ENCODE measurements at regions not wholly inside any gene's neighbourhood (a gene's known extent, or its start where the extent isn't known, plus 50 kb on each side); places are given as distances from the start of the nearest gene placed in this dataset.

DNA sequence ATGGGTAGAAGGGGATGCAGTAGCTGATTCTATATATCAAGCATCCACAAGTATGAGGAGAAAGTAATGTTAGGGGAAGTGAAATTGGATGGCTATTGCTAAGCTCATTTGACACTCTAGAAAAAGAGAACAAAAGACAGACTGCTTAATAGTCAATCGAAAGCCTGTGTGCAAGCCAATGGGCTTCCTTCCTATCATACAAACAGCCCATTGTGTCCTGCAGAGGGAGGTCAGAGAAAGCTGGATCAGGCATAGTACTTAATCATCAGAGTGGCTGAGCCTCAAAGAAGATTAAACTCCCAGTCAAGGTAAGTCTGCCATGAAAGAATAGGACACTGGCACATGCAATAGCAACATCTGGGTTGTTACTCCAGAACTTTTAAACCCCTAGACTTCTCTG lies 50.9 kb upstream of the PGR start (continued):
- TF ChIP-seq, protein P1, sequence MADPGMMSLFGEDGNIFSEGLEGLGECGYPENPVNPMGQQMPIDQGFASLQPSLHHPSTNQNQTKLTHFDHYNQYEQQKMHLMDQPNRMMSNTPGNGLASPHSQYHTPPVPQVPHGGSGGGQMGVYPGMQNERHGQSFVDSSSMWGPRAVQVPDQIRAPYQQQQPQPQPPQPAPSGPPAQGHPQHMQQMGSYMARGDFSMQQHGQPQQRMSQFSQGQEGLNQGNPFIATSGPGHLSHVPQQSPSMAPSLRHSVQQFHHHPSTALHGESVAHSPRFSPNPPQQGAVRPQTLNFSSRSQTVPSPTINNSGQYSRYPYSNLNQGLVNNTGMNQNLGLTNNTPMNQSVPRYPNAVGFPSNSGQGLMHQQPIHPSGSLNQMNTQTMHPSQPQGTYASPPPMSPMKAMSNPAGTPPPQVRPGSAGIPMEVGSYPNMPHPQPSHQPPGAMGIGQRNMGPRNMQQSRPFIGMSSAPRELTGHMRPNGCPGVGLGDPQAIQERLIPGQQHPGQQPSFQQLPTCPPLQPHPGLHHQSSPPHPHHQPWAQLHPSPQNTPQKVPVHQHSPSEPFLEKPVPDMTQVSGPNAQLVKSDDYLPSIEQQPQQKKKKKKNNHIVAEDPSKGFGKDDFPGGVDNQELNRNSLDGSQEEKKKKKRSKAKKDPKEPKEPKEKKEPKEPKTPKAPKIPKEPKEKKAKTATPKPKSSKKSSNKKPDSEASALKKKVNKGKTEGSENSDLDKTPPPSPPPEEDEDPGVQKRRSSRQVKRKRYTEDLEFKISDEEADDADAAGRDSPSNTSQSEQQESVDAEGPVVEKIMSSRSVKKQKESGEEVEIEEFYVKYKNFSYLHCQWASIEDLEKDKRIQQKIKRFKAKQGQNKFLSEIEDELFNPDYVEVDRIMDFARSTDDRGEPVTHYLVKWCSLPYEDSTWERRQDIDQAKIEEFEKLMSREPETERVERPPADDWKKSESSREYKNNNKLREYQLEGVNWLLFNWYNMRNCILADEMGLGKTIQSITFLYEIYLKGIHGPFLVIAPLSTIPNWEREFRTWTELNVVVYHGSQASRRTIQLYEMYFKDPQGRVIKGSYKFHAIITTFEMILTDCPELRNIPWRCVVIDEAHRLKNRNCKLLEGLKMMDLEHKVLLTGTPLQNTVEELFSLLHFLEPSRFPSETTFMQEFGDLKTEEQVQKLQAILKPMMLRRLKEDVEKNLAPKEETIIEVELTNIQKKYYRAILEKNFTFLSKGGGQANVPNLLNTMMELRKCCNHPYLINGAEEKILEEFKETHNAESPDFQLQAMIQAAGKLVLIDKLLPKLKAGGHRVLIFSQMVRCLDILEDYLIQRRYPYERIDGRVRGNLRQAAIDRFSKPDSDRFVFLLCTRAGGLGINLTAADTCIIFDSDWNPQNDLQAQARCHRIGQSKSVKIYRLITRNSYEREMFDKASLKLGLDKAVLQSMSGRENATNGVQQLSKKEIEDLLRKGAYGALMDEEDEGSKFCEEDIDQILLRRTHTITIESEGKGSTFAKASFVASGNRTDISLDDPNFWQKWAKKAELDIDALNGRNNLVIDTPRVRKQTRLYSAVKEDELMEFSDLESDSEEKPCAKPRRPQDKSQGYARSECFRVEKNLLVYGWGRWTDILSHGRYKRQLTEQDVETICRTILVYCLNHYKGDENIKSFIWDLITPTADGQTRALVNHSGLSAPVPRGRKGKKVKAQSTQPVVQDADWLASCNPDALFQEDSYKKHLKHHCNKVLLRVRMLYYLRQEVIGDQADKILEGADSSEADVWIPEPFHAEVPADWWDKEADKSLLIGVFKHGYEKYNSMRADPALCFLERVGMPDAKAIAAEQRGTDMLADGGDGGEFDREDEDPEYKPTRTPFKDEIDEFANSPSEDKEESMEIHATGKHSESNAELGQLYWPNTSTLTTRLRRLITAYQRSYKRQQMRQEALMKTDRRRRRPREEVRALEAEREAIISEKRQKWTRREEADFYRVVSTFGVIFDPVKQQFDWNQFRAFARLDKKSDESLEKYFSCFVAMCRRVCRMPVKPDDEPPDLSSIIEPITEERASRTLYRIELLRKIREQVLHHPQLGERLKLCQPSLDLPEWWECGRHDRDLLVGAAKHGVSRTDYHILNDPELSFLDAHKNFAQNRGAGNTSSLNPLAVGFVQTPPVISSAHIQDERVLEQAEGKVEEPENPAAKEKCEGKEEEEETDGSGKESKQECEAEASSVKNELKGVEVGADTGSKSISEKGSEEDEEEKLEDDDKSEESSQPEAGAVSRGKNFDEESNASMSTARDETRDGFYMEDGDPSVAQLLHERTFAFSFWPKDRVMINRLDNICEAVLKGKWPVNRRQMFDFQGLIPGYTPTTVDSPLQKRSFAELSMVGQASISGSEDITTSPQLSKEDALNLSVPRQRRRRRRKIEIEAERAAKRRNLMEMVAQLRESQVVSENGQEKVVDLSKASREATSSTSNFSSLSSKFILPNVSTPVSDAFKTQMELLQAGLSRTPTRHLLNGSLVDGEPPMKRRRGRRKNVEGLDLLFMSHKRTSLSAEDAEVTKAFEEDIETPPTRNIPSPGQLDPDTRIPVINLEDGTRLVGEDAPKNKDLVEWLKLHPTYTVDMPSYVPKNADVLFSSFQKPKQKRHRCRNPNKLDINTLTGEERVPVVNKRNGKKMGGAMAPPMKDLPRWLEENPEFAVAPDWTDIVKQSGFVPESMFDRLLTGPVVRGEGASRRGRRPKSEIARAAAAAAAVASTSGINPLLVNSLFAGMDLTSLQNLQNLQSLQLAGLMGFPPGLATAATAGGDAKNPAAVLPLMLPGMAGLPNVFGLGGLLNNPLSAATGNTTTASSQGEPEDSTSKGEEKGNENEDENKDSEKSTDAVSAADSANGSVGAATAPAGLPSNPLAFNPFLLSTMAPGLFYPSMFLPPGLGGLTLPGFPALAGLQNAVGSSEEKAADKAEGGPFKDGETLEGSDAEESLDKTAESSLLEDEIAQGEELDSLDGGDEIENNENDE (IDR thresholded peaks at IDR 0.05; ENCODE audit: insufficient replicate concordance, low read length), result no peak
- TF ChIP-seq SIRT6 (IDR thresholded peaks at IDR 0.05; ENCODE audit: low read length), result no peak
- TF ChIP-seq YY1 (IDR thresholded peaks at IDR 0.05; ENCODE audit: low read depth, low read length), result no peak
- TF ChIP-seq EP300 (IDR thresholded peaks at IDR 0.05; ENCODE audit: borderline replicate concordance in 1 of 2, low read depth in 2 of 2, low read length in 2 of 2), result no peak
- TF ChIP-seq RXRA (IDR thresholded peaks at IDR 0.05; ENCODE audit: insufficient read depth, low read depth, low read length), result no peak
- no peak for TF ChIP-seq NANOG (IDR thresholded peaks at IDR 0.05; ENCODE audit: insufficient read depth, low read depth, low read length, poor library complexity, severe bottlenecking)
- no peak for TF ChIP-seq GTF2F1 (IDR thresholded peaks at IDR 0.05; ENCODE audit: borderline replicate concordance, low read depth, low read length)
- no peak for TF ChIP-seq TCF12 (IDR thresholded peaks at IDR 0.05; ENCODE audit: low read depth, low read length)
- TF ChIP-seq CEBPB (IDR thresholded peaks at IDR 0.05; ENCODE audit: low read depth, low read length), result no peak
- TF ChIP-seq ZNF274 (IDR thresholded peaks at IDR 0.05; ENCODE audit: borderline replicate concordance, extremely low read depth, low read length), result no peak
- no peak for TF ChIP-seq TAF7 (optimal IDR thresholded peaks at IDR 0.05; ENCODE audit: borderline replicate concordance, low read depth, low read length)
- TF ChIP-seq ASH2L (IDR thresholded peaks at IDR 0.05; ENCODE audit: low read length), result no peak
